HG03135 (cell line): ENCODE measurements at regions not wholly inside any gene's neighbourhood (a gene's known extent, or its start where the extent isn't known, plus 50 kb on each side); places are given as distances from the start of the nearest gene placed in this dataset.
"Not testable (repeated sequence)": the region's sequence is repeated elsewhere in the genome, so short reads cannot be mapped to it uniquely, and the experiment has no call there.

Experiments
- ATAC-seq: cut with Tn5 transposase; IDR thresholded peaks from one replicate; pipeline ENCODE4 v1.9.1; 2021; ENCODE audit warnings: mild to moderate bottlenecking, moderate library complexity; ENCODE audit not compliant: unreplicated experiment

- no peak for ATAC-seq
Observed at GRCh38 chr18:66011916-66012315, 261.1 kb downstream of the CDH7 start.

- ATAC-seq, result no peak
Observed at GRCh38 chr18:66005831-66006588, 255.2 kb downstream of the CDH7 start.

- ATAC-seq, result not testable (repeated sequence)
Observed at GRCh38 chr18:65998971-65999700, 248.3 kb downstream of the CDH7 start.

- no peak for ATAC-seq
Observed at GRCh38 chr18:65995206-65995605, 244.4 kb downstream of the CDH7 start.

GRCh38 chr18:65994302-65994701 is 243.5 kb downstream of the CDH7 start:
- no peak for ATAC-seq

- no peak for ATAC-seq
Observed at GRCh38 chr18:65990944-65991708, 240.3 kb downstream of the CDH7 start.

- no peak for ATAC-seq
Observed at GRCh38 chr18:65990174-65990690, 239.4 kb downstream of the CDH7 start.

GRCh38 chr18:65988972-65989371 is 238.2 kb downstream of the CDH7 start:
- ATAC-seq, result no peak

GRCh38 chr18:65988386-65988785 is 237.6 kb downstream of the CDH7 start:
- no peak for ATAC-seq

GRCh38 chr18:65983750-65984149 is 232.9 kb downstream of the CDH7 start:
- ATAC-seq, result no peak

- ATAC-seq, result no peak
Observed at GRCh38 chr18:65975536-65975935, 224.7 kb downstream of the CDH7 start.

- no peak for ATAC-seq
Observed at GRCh38 chr18:65974758-65975157, 223.9 kb downstream of the CDH7 start.

GRCh38 chr18:65968239-65969004 is 217.6 kb downstream of the CDH7 start:
- ATAC-seq, result no peak

GRCh38 chr18:65955747-65956146 is 204.9 kb downstream of the CDH7 start:
- ATAC-seq, result no peak

GRCh38 chr18:65954372-65954771 is 203.6 kb downstream of the CDH7 start:
- no peak for ATAC-seq

GRCh38 chr18:65946777-65947176 is 196.0 kb downstream of the CDH7 start:
- no peak for ATAC-seq

- ATAC-seq, result no peak
Observed at GRCh38 chr18:65943268-65943667, 192.5 kb downstream of the CDH7 start.

GRCh38 chr18:65942854-65943253 is 192.0 kb downstream of the CDH7 start:
- no peak for ATAC-seq

- ATAC-seq, result no peak
Observed at GRCh38 chr18:65942104-65942503, 191.3 kb downstream of the CDH7 start.

GRCh38 chr18:65941482-65941881 is 190.7 kb downstream of the CDH7 start:
- ATAC-seq, result no peak
